ENCODE measurements at regions not wholly inside any gene's neighbourhood (a gene's known extent, or its start where the extent isn't known, plus 50 kb on each side); places are given as distances from the start of the nearest gene placed in this dataset.

DNA sequence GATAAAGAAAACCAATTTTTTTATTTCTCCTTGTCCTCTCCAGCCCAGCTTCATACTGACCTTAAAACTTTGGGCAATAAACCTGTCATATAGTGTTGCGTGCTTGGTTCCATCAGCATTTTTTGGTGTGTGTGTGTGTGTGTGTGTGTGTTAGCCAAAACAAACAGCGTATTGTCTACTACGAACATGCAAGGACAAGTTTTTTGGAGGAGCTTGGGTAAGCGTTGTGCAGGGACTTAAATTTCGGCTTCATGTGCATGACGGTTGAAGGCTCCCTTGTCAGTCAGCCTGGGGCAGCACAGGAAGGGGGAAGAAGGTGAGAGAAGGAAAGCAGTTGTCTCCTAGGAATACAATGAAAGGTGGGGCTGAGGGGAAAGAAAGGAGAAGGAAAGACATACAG, 62.0 kb upstream of the PAX1 start:
- DNase-seq: no peak
- H3K4me2 ChIP-seq (ENCODE audit: insufficient read depth, insufficient read length, low read length): no peak overlapping the region
- no peak overlapping the region for H3K4ac ChIP-seq (ENCODE audit: low read depth, low read length)
- H3K9me3 Mint-ChIP-seq: peaks cover 3 to 7% of the 10 kb centered on the region in 2 experiments; a peak in 2 of 5 replicates
- no peak overlapping the region for H3K9ac ChIP-seq (ENCODE audit: extremely low read depth, insufficient read length, low read length)
- H3K27me3 Mint-ChIP-seq (ENCODE audit: low read depth): peaks cover 22% of the 10 kb centered on the region
- H2BK5ac ChIP-seq (ENCODE audit: insufficient read length, low read length): no peak overlapping the region
- no peak overlapping the region for H3K56ac ChIP-seq (ENCODE audit: insufficient read length, low read depth, low read length)
- no peak overlapping the region for H3K14ac ChIP-seq (ENCODE audit: insufficient read depth, low read length)
- no CpG with 5 or more reads among the region's 6 CpGs for WGBS (ENCODE audit: extremely low coverage, insufficient read length, low lambda C conversion rate)
- H3K79me2 ChIP-seq (ENCODE audit: insufficient read depth, low read length): no peaks in the 10 kb centered on the region
- no peaks in the 10 kb centered on the region for H3K27me3 ChIP-seq (ENCODE audit: insufficient read depth, low read length)
- H3K36me3 Mint-ChIP-seq (ENCODE audit: insufficient read depth in 1 of 3, low read depth in 3 of 3): no peaks in the 10 kb centered on the region
- H3K18ac ChIP-seq (ENCODE audit: insufficient read length, low read depth, low read length): no peak overlapping the region
- H3K4me3 Mint-ChIP-seq: no peak overlapping the region
- H4K91ac ChIP-seq (ENCODE audit: insufficient read length, low read depth, low read length): no peak overlapping the region
- H2BK15ac ChIP-seq (ENCODE audit: low read depth, low read length): no peak overlapping the region
- H2AK5ac ChIP-seq (ENCODE audit: insufficient read length, low read length): no peak overlapping the region
- no peak overlapping the region for H3K27ac Mint-ChIP-seq
- H2BK20ac ChIP-seq (ENCODE audit: low read depth, low read length, poor library complexity, severe bottlenecking): no peak overlapping the region
- H3K4me1 ChIP-seq (ENCODE audit: insufficient read depth, low read length): no peaks in the 10 kb centered on the region
- H3K4me1 Mint-ChIP-seq: peaks cover 0 to 4% of the 10 kb centered on the region in 2 experiments; a peak in 2 of 4 replicates
- H2AFZ ChIP-seq (ENCODE audit: low read length): no peak overlapping the region
- H3K79me1 ChIP-seq (ENCODE audit: insufficient read depth, low read depth, low read length, poor library complexity, severe bottlenecking): no peaks in the 10 kb centered on the region
- H3K27ac ChIP-seq (ENCODE audit: insufficient read length, low read depth, low read length): no peak overlapping the region
- H3K9me3 ChIP-seq (ENCODE audit: control insufficient read depth, low read depth, low read length): no peaks in the 10 kb centered on the region
- no peak overlapping the region for H4K8ac ChIP-seq (replicated peaks; ENCODE audit: insufficient read length, low read depth, low read length)
- no peak overlapping the region for H3K23ac ChIP-seq (ENCODE audit: insufficient read length, low read depth, low read length)
- H2BK12ac ChIP-seq (ENCODE audit: insufficient read length, low read depth, low read length): no peak overlapping the region
- no peaks in the 10 kb centered on the region for H3K23me2 ChIP-seq (ENCODE audit: insufficient read length, low read depth, low read length, poor library complexity, severe bottlenecking)
- H3T11ph ChIP-seq (ENCODE audit: low read length): no peak overlapping the region
- no peak overlapping the region for H4K5ac ChIP-seq (ENCODE audit: insufficient read length, low read depth, low read length)
- no peaks in the 10 kb centered on the region for H4K20me1 ChIP-seq (ENCODE audit: control insufficient read depth, insufficient read depth, insufficient read length)
- no peak for TF ChIP-seq CTCF (conservative IDR thresholded peaks at IDR 0.05)
- no peak overlapping the region for H2BK120ac ChIP-seq (ENCODE audit: low read depth, low read length, poor library complexity, severe bottlenecking)

Measured in H9 (cell line).